Left cardiac atrium (tissue), 4 donors: ENCODE measurements at regions not wholly inside any gene's neighbourhood (a gene's known extent, or its start where the extent isn't known, plus 50 kb on each side); places are given as distances from the start of the nearest gene placed in this dataset.
"Not testable (repeated sequence)": the region's sequence is repeated elsewhere in the genome, so short reads cannot be mapped to it uniquely, and the experiment has no call there.

Experiments used
- ATAC-seq, 2 donors: fragments of 200-7000 bp; cut with Tn5 transposase; one replicate each; pipeline ENCODE4 v1.9.1; 2020; ENCODE audit warnings: mild to moderate bottlenecking in 2 of 2, moderate library complexity in 2 of 2
- DNase-seq: peaks from one replicate; pipeline ENCODE4 v3.0.0-alpha.2; 2020
- intact Hi-C, 2 donors: fragments of 100-400 bp; cut with DNase I; formaldehyde crosslinking; loops; one replicate each; pipeline versions ENCODE4 v1.14.1 to v1.15.1; 2022 to 2023
- donor health status: DM: no; HTN: yes; CAD: no.
- donor health status: DM: no; HTN: yes; CAD: no; lungs with severe emphysema.
- donor health status: DM: yes; HTN: yes; CAD: no.
- donor health status: Dilated cardiomyopathy.

- ATAC-seq, result no peak
- intact Hi-C loops, result no loop called here
Measured at GRCh38 chr6:135603249-135603648, 105.7 kb upstream of the AHI1 start.

GRCh38 chr6:135604035-135604860, 106.7 kb upstream of the AHI1 start:
- intact Hi-C loops, result no loop called here
- ATAC-seq (no peak), DNase-seq (no peak)

More at GRCh38 chr6:135603249-135603648, 105.7 kb upstream of the AHI1 start:
- no peak for DNase-seq

GRCh38 chr6:135605278-135605790, 107.8 kb upstream of the AHI1 start:
- ATAC-seq, result no peak
- intact Hi-C loops, result no loop called here
- no peak for DNase-seq

GRCh38 chr6:135606392-135606791, 108.9 kb upstream of the AHI1 start:
- ATAC-seq, result no peak
- DNase-seq, result no peak
- intact Hi-C loops, result no loop called here

DNA sequence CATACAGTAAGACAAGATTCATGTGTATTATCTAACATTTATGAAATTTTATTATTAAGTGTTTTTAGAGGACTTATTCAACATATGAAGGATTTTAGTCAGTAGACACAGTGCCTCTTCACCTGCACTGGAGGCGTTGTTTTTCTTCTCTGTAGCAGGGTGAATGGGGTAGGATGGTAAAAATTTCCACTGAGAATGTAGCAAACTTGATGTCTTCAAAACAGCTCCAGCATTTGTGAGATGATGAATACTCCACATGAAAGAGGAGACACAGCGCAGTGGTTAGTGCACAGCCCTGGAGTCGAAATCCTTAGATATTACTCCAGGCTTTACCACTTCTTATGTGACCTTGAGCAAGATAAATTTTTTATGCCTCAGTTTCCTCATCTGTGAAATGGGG, 110.5 kb upstream of the AHI1 start:
- intact Hi-C loops, result no loop called here
- DNase-seq (no peak), ATAC-seq (no peak)

DNA sequence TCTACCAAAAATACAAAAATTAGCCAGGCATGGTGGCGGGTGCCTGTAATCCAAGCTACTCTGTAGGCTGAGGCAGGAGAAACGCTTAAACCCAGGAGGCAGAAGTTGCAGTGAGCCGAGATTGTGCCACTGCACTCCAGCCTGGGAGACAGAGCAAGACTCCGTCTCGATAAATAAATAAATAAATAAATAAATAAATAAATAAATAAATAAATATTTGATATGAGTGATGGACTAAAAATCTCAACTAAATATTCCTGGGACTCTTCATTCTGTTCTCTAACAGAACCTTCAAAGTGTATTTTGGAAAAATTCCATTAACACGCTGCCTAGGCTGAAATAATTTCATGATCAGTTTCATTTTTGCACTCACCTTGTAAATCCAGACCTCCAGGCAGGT, 112.7 kb upstream of the AHI1 start:
- DNase-seq, ATAC-seq, intact Hi-C loops: not testable (repeated sequence)

DNA sequence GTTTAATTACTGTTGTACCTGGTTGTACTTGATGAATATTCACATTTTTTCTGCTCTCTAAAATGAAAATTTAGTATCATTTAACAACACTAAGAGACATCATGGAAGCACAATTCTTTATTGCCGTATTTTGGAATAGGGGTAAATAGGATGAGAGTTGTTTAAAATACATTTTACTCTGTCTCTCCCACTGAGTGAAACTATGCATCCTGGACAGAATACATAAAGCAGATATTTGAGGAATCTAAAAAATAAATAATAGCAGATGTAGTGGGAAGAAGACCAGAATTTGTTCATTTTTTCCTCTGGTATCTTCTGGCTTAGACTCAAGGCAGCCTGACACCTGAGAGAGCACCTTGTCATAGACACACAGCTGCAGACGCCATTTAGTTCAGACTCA, 119.1 kb upstream of the AHI1 start:
- ATAC-seq, result no peak
- DNase-seq, result no peak
- intact Hi-C loops, result no loop called here

GRCh38 chr6:135617222-135617621, 119.7 kb upstream of the AHI1 start:
- no peak for ATAC-seq
- no peak for DNase-seq
- intact Hi-C loops, result no loop called here

DNA sequence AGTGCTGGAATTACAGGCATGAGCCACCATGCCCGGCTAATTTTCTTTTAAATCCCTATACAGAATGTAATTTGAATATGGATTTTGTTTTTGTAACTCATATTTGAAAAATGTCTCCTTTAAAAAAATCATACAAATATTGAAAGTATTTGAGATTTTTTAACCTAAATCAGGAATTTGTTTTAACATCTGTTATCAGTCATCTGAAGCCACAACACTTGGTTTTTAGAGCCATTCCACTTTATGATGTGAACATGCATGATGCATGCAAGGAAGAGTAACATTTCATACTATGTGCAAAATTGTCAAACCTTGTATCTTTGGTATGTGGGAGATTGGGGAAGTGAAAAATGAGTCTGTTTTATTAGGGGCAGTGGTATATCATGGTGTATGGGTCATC, 124.5 kb upstream of the AHI1 start:
- ATAC-seq, result no peak
- intact Hi-C loops, result no loop called here
- no peak for DNase-seq

- ATAC-seq (no peak), DNase-seq (no peak)
- intact Hi-C loops, result no loop called here
Measured at GRCh38 chr6:135623979-135624378, 126.4 kb upstream of the AHI1 start.

DNA sequence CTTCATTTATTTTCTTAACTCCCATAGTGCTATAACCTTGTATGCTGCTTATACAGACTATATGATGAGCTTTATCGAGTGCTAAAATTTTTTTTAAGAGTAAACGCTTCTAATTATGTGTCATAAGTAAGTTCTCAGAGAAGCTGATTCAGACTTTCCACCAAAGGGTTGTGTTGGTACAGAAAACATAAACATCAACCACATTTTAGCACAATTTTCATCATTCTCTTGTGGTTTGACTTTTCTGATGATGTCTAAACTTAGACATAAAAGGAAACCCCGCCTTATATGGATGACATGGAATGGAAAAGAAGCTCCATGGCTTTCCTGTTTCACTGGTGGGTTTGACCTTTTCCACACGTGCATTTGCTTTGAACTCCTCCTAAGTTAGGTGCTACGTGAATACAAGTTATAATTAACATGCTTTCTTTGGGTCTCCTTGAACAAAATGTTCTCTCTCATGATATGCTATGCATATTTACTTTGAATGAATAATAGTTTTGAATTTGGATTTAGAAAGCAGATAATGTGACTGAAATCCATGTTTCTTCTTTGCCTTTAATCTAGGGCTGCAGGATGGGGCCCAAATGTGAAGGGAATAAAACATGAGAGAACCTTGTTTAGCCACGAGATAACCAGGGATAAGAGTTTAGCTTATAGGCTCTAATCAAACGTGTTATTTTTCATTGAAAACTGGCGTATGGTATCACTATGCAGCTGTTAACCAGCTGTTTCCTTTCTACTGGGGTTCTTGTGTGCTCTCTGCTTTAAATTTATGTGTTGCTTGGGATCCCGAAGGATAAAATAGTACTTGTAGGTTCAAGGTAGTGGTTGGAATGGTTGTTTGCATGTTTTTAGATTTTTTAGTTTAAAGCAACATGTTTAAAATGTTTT, 127.1 kb upstream of the AHI1 start:
- intact Hi-C loops, result no loop called here
- DNase-seq (no peak), ATAC-seq (no peak)

DNA sequence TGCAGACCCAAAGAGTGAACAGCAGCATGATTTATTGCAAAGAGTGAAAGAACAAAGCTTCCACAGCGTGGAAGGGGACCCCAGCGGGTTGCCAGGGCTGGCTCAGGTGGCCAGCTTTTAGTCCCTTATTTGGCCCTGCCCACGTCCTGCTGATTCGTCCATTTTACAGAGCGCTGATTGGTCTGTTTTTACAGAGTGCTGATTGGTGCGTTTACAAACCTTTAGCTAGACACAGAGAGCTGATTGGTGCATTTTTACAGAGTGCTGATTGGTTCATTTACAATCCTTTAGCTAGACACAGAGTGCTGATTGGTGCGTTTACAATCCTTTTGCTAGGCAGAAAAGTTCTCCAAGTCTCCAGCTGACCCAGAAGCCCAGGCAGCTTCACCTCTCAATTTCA, 128.5 kb upstream of the AHI1 start:
- DNase-seq, intact Hi-C loops, ATAC-seq: not testable (repeated sequence)

DNA sequence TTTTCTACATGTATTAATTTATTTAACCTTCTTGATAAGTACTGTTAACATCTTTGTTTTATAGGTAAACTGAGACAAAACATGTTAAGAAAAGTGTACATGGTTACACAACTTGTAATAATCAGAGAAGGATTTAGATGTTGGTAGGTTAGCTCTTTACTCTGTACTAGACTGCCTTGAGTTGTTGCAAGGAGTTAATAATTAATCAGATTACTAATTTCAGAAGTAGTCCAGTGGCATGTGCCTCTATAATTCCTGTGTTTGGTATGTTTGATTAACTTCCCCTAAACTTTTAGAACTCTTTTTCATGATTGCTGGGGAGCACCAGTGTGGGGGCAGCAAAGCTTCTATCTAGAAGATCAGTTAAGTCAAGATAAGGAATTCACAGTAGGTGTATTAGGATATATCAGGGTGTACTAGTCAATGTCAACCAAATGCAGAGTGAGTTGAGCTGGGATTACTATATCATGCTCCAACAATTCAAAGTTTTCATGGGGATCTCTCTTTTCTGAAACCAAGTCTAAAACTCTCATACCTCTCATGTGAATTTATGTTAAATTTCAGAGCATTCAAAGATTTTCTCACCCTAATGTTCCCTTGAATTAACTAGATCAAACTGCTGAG, 129.7 kb upstream of the AHI1 start:
- intact Hi-C loops, result no loop called here
- DNase-seq (no peak), ATAC-seq (no peak)

DNA sequence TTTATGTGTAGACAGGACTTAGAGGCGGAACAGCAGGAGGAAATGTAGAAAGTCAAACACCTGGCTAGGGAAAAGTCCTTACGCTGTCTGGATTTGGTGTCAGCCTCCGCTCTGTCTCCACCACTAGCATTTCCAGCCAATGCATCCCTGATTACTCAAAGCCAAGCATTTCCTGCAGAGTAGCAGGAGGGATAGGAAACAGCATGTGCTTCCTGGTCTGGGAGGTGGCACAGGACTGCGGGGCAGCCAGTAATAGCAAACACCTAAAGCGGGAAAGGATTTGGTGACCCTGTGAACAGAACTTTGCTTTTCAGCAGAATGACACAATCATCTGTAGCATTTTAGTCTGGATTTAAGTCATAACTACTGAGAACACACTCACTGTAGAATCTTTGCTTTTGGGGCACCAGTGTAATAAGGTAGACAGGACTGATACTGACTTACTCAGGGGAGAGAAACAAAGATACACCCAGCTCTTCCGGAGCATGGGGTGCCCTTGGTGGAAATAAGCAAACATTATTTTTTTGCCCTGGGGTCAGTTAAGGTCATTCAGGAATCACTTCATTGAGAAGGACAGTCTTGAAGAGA, 133.3 kb upstream of the AHI1 start:
- DNase-seq (peak; percentile 20), ATAC-seq (peak in 1 of 2 donors; percentile 38)
- intact Hi-C loops, result no loop called here

DNA sequence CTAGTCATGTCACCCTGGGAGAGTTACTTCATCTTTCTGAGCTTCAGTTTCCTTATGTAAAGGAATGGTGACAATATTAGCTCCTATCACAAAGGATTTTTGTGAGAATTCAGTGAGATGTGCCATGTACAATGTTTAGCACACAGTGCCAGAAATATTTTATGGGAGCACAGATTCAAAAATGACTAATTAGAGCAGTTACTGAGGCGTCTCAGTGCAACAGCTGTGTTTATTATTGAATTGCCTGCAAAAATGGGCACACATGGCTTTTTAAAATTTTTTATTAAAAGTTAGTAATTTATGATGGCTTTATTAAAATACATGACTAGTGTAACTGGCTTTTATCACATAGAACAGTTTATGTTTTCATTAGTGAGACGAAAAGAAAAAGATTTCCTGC, 134.3 kb upstream of the AHI1 start:
- intact Hi-C loops, result no loop called here
- no peak for ATAC-seq
- no peak for DNase-seq

DNA sequence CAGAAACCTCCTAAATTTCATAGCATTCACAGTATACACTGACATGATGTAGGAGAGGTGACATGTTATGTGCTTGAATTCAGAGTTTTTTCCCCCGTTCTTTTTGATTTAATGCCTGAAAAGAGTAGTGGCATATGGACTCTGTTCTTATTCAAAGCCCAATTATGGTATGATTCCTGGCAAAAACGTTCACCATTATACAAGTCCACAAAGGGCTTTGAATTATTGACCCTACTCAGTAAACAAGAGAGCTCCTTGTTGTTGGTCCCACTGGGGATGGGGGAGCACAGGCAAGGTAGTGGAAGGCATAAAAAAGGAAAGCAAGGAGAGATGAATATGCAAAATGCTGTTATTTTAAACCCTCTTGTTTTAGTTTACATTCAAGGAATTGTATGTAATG, 136.0 kb upstream of the AHI1 start:
- ATAC-seq (no peak), DNase-seq (no peak)
- intact Hi-C loops, result no loop called here

DNA sequence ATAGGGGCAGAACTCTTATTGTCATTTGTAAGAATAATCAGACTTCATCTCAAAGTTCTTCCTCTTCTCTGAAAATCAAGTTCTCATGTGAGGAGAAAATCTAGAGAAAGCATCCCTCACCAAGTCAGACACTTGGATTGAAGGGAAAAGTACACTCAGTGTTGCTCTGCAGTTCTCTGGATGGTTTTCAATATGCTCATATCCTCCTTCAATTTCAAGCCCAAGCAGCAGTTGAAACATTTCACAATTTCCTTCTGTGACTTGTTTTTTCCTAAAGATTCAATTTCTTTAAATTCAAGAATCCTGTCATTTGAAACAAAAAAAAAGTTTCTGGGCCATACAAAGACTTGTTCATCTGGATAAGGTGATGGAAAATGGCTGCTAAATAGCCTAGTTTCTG, 140.2 kb upstream of the AHI1 start:
- intact Hi-C loops, result no loop called here
- no peak for ATAC-seq
- DNase-seq, result no peak

GRCh38 chr6:135638108-135638507, 140.6 kb upstream of the AHI1 start:
- intact Hi-C loops, result no loop called here
- DNase-seq (no peak), ATAC-seq (no peak)

DNA sequence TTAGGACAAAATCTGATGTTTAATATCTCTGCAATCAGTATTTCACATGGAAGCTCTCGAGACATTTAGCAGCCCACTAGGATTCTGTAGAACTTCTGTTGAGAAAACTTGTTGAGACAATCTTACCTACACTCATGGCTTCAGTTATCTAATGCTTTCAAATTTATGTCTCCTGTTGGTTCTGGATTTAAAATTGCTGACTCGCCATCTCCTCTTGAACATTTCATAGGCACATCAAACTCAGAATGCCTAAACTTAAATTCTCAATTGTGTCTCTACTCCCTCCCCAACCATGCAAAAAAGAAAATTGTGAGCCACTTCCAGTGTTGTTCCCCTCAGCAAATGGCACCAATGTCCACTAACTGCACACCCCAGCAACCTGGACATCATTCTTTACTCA, 142.5 kb upstream of the AHI1 start:
- intact Hi-C loops, result no loop called here
- ATAC-seq, result no peak
- DNase-seq, result no peak
